Esophagus squamous epithelium (tissue), 5 donors: ENCODE measurements at regions not wholly inside any gene's neighbourhood (a gene's known extent, or its start where the extent isn't known, plus 50 kb on each side); places are given as distances from the start of the nearest gene placed in this dataset.

Experiments
- DNase-seq: peaks from one replicate; lab custom pipeline; 2025; lab: John Stamatoyannopoulos, UW
- H3K27ac ChIP-seq, 4 donors: fragments of 200-600 bp; sonication (generic); one replicate each; pipeline ENCODE4 v1.5.1; 2016 to 2019; ENCODE audit warnings: mild to moderate bottlenecking in 1 of 4
- H3K27me3 ChIP-seq, 4 donors: fragments of 200-600 bp; sonication (generic); 1 replicate in 3 of 4; 2 replicates in 1 of 4; pipeline versions ENCODE4 v1.5.1 to v1.6.0; 2017 to 2021; ENCODE audit warnings: antibody characterized with exemption in 1 of 4
- H3K36me3 ChIP-seq, 3 donors: fragments of 200-600 bp; sonication (generic); one replicate each; pipeline ENCODE4 v1.5.1; 2016 to 2019
- H3K4me1 ChIP-seq, 3 donors: fragments of 200-600 bp; sonication (generic); one replicate each; pipeline ENCODE4 v1.5.1; 2017 to 2019
- H3K4me3 ChIP-seq, 4 donors: fragments of 200-600 bp; sonication (generic); 1 replicate in 3 of 4; 2 replicates in 1 of 4; pipeline ENCODE4 v1.5.1; 2016 to 2019; ENCODE audit warnings: mild to moderate bottlenecking in 2 of 4, moderate library complexity in 1 of 4
- H3K9me3 ChIP-seq, 3 donors: fragments of 200-600 bp; sonication (generic); one replicate each; pipeline ENCODE4 v1.5.1; 2016 to 2019
- CTCF ChIP-seq, 6 experiments: fragments of 450-650 bp in 4 of 6; fragments of 200-600 bp in 2 of 6; sonication (generic) in 2 of 6; IDR thresholded peaks; one replicate each; pipeline ENCODE4 v1.5.1; 2016 to 2019; ENCODE audit warnings: antibody characterized with exemption in 6 of 6, mild to moderate bottlenecking in 4 of 6, moderate library complexity in 4 of 6
- POLR2A ChIP-seq, 4 donors: fragments of 450-650 bp; IDR thresholded peaks; one replicate each; pipeline ENCODE4 v1.6.1; 2017; ENCODE audit warnings: antibody characterized with exemption in 4 of 4, mild to moderate bottlenecking in 4 of 4, moderate library complexity in 3 of 4
- WGBS, 2 donors: methylation state at CpG; one replicate each; pipeline ENCODE4 v1.1.5; 2018; 5-methylcytosine and 5-hydroxymethylcytosine counted together
- intact Hi-C: fragments of 100-400 bp; cut with DNase I; formaldehyde crosslinking; loops from one replicate; pipeline ENCODE4 v1.15.0; 2022
- donor health status: DM: yes; HTN: yes; CAD: no.

GRCh38 chr5:106202035-106202434 is 1468.7 kb downstream of the EFNA5 start:
- H3K4me3 ChIP-seq = no peak overlapping the region
- intact Hi-C loops = no loop called here
- DNase-seq = no peak
- no peaks in the 10 kb centered on the region for H3K36me3 ChIP-seq
- WGBS, 2 donors = 87 to 93% methylated on average over 2 of the region's 2 CpGs
- TF ChIP-seq POLR2A (IDR thresholded peaks at IDR 0.05) (no peak), CTCF (IDR thresholded peaks at IDR 0.05) (no peak)
- peaks cover 0 to 8% (median 0%) of the 10 kb centered on the region in 3 donors for H3K9me3 ChIP-seq
- no peaks in the 10 kb centered on the region for H3K4me1 ChIP-seq
- H3K27ac ChIP-seq = no peak overlapping the region
- H3K27me3 ChIP-seq = no peaks in the 10 kb centered on the region

GRCh38 chr5:106200971-106201370 is 1469.8 kb downstream of the EFNA5 start:
- Histone ChIP-seq H3K4me3 (no peak overlapping the region), H3K4me1 (no peaks in the 10 kb centered on the region), H3K36me3 (no peaks in the 10 kb centered on the region), H3K27ac (no peak overlapping the region), H3K9me3 (peaks cover 0 to 4% (median 0%) of the 10 kb centered on the region in 3 donors), H3K27me3 (no peaks in the 10 kb centered on the region)
- intact Hi-C loops = no loop called here
- 66 to 72% methylated on average over 4 of the region's 4 CpGs for WGBS, 2 donors
- DNase-seq = no peak
- TF ChIP-seq CTCF (IDR thresholded peaks at IDR 0.05) (no peak), POLR2A (IDR thresholded peaks at IDR 0.05) (no peak)

GRCh38 chr5:106195679-106196474 is 1474.9 kb downstream of the EFNA5 start:
- no peak for TF ChIP-seq CTCF (IDR thresholded peaks at IDR 0.05)
- no peak for TF ChIP-seq POLR2A (IDR thresholded peaks at IDR 0.05)
- H3K4me3 ChIP-seq = no peak overlapping the region
- H3K36me3 ChIP-seq = no peaks in the 10 kb centered on the region
- 63 to 65% methylated on average over 5 of the region's 5 CpGs for WGBS, 2 donors
- no peaks in the 10 kb centered on the region for H3K9me3 ChIP-seq
- no peaks in the 10 kb centered on the region for H3K27me3 ChIP-seq
- DNase-seq = no peak
- H3K27ac ChIP-seq = no peak overlapping the region
- intact Hi-C loops = no loop called here
- no peaks in the 10 kb centered on the region for H3K4me1 ChIP-seq

- no peak overlapping the region for H3K4me3 ChIP-seq
- TF ChIP-seq CTCF (IDR thresholded peaks at IDR 0.05) (no peak), POLR2A (IDR thresholded peaks at IDR 0.05) (no peak)
- H3K4me1 ChIP-seq = no peaks in the 10 kb centered on the region
- no peak overlapping the region for H3K27ac ChIP-seq
- WGBS, 2 donors = 57 to 64% methylated on average over 3 of the region's 3 CpGs
- no peaks in the 10 kb centered on the region for H3K36me3 ChIP-seq
- H3K27me3 ChIP-seq = no peaks in the 10 kb centered on the region
- H3K9me3 ChIP-seq = no peaks in the 10 kb centered on the region
- DNase-seq = no peak
- intact Hi-C loops = no loop called here
Observed at GRCh38 chr5:106189121-106189809, 1481.5 kb downstream of the EFNA5 start.

GRCh38 chr5:106185661-106186081 is 1485.1 kb downstream of the EFNA5 start:
- Histone ChIP-seq H3K4me3 (no peak overlapping the region), H3K36me3 (no peaks in the 10 kb centered on the region), H3K9me3 (no peaks in the 10 kb centered on the region), H3K27me3 (no peaks in the 10 kb centered on the region), H3K4me1 (no peaks in the 10 kb centered on the region), H3K27ac (no peak overlapping the region)
- TF ChIP-seq CTCF (IDR thresholded peaks at IDR 0.05) = no peak
- no peak for TF ChIP-seq POLR2A (IDR thresholded peaks at IDR 0.05)
- intact Hi-C loops = no loop called here
- whole genome bisulfite sequencing, 2 donors = 79 to 86% methylated on average over 3 of the region's 3 CpGs
- DNase-seq = no peak
